Stimulated activated CD4-positive, alpha-beta T cell treated with anti-CD3 and anti-CD28 coated beads, Interleukin-4, amount 100 ng/mL, for 1 hour (primary cell): ENCODE measurements at regions not wholly inside any gene's neighbourhood (a gene's known extent, or its start where the extent isn't known, plus 50 kb on each side); places are given as distances from the start of the nearest gene placed in this dataset.

Experiments
- DNase-seq: peaks from one replicate; pipeline ENCODE4 v3.0.0-alpha.2; 2020

GRCh38 chr14:32006263-32007110 is 70.6 kb upstream of the ARHGAP5 start:
- DNase-seq, result no peak

GRCh38 chr14:32007755-32008362 is 69.2 kb upstream of the ARHGAP5 start:
- no peak for DNase-seq

- DNase-seq, result no peak
These were observed 68.4 kb upstream of the ARHGAP5 start for GRCh38 chr14:32008602-32009193.

GRCh38 chr14:32009221-32009975 is 67.7 kb upstream of the ARHGAP5 start:
- DNase-seq, result no peak

GRCh38 chr14:32009976-32010581 is 67.0 kb upstream of the ARHGAP5 start:
- DNase-seq, result no peak

GRCh38 chr14:32010604-32011125 is 66.4 kb upstream of the ARHGAP5 start:
- no peak for DNase-seq

GRCh38 chr14:32011225-32011624 is 65.9 kb upstream of the ARHGAP5 start:
- DNase-seq, result no peak

- DNase-seq, result no peak
These were observed 65.0 kb upstream of the ARHGAP5 start for GRCh38 chr14:32012062-32012461.

GRCh38 chr14:32012571-32012970 is 64.5 kb upstream of the ARHGAP5 start:
- DNase-seq, result no peak

- DNase-seq, result no peak
These were observed 64.0 kb upstream of the ARHGAP5 start for GRCh38 chr14:32013083-32013482.

GRCh38 chr14:32014057-32014456 is 63.0 kb upstream of the ARHGAP5 start:
- no peak for DNase-seq

- DNase-seq, result no peak
These were observed 62.6 kb upstream of the ARHGAP5 start for GRCh38 chr14:32014498-32014897.

- DNase-seq, result no peak
These were observed 61.9 kb upstream of the ARHGAP5 start for GRCh38 chr14:32015166-32015565.

GRCh38 chr14:32017587-32017986 is 59.5 kb upstream of the ARHGAP5 start:
- no peak for DNase-seq

- DNase-seq, result no peak
These were observed 58.6 kb upstream of the ARHGAP5 start for GRCh38 chr14:32018391-32019092.

- DNase-seq, result no peak
These were observed 57.8 kb upstream of the ARHGAP5 start for GRCh38 chr14:32019276-32019675.

- no peak for DNase-seq
These were observed 56.2 kb upstream of the ARHGAP5 start for GRCh38 chr14:32020882-32021281.

GRCh38 chr14:32021341-32021740 is 55.8 kb upstream of the ARHGAP5 start:
- DNase-seq, result no peak

- no peak for DNase-seq
These were observed 54.6 kb upstream of the ARHGAP5 start for GRCh38 chr14:32022525-32022924.

- no peak for DNase-seq
These were observed 54.1 kb upstream of the ARHGAP5 start for GRCh38 chr14:32022938-32023466.

- no peak for DNase-seq
These were observed 53.6 kb upstream of the ARHGAP5 start for GRCh38 chr14:32023540-32023939.
